HS-27A (cell line): ENCODE measurements at regions not wholly inside any gene's neighbourhood (a gene's known extent, or its start where the extent isn't known, plus 50 kb on each side); places are given as distances from the start of the nearest gene placed in this dataset.
"Not testable (repeated sequence)": the region's sequence is repeated elsewhere in the genome, so short reads cannot be mapped to it uniquely, and the experiment has no call there.

ENCODE experiments used
- DNase-seq: peaks from one replicate; pipeline ENCODE4 v3.0.0-alpha.2; 2012; ENCODE audit warnings: low read depth, missing footprints

- no peak for DNase-seq
Measured at GRCh38 chr7:46755120-46756034, 826.5 kb downstream of the TNS3 start.

GRCh38 chr7:46754140-46754720 is 827.7 kb downstream of the TNS3 start:
- no peak for DNase-seq

GRCh38 chr7:46753662-46754061 is 828.2 kb downstream of the TNS3 start:
- DNase-seq: no peak

- DNase-seq: no peak
Measured at GRCh38 chr7:46752881-46753366, 829.0 kb downstream of the TNS3 start.

GRCh38 chr7:46751927-46752723 is 829.8 kb downstream of the TNS3 start:
- DNase-seq: not testable (repeated sequence)

GRCh38 chr7:46751471-46751870 is 830.4 kb upstream of the IGFBP3 start:
- DNase-seq: no peak

GRCh38 chr7:46750321-46750865 is 829.3 kb upstream of the IGFBP3 start:
- DNase-seq: no peak

- DNase-seq: no peak
Measured at GRCh38 chr7:46747869-46748576, 827.0 kb upstream of the IGFBP3 start.

- DNase-seq: no peak
Measured at GRCh38 chr7:46746695-46747687, 825.9 kb upstream of the IGFBP3 start.

- DNase-seq: no peak
Measured at GRCh38 chr7:46745707-46746090, 824.6 kb upstream of the IGFBP3 start.

GRCh38 chr7:46744957-46745706 is 824.1 kb upstream of the IGFBP3 start:
- DNase-seq: no peak

- DNase-seq: no peak
Measured at GRCh38 chr7:46742601-46743000, 821.5 kb upstream of the IGFBP3 start.

- no peak for DNase-seq
Measured at GRCh38 chr7:46741938-46742540, 821.0 kb upstream of the IGFBP3 start.

GRCh38 chr7:46741181-46741580 is 820.1 kb upstream of the IGFBP3 start:
- DNase-seq: no peak

- DNase-seq: no peak
Measured at GRCh38 chr7:46739518-46740234, 818.6 kb upstream of the IGFBP3 start.

- DNase-seq: no peak
Measured at GRCh38 chr7:46738796-46739195, 817.7 kb upstream of the IGFBP3 start.

GRCh38 chr7:46738165-46738564 is 817.1 kb upstream of the IGFBP3 start:
- DNase-seq: no peak

GRCh38 chr7:46725838-46726237 is 804.8 kb upstream of the IGFBP3 start:
- DNase-seq: peak; percentile 12
